GM12878 (cell line): ENCODE measurements at regions not wholly inside any gene's neighbourhood (a gene's known extent, or its start where the extent isn't known, plus 50 kb on each side); places are given as distances from the start of the nearest gene placed in this dataset.
A peak's percentile ranks its signal among the peaks of the same experiment; 100 is the strongest.

Experiments
- ASH2L ChIP-seq: fragments of 300-600, 200-600 bp; sonication (generic); IDR thresholded peaks from 2 replicates; pipeline ENCODE4 v1.6.1; 2017; ENCODE audit warnings: low read depth, mild to moderate bottlenecking, borderline replicate concordance
- BHLHE40 ChIP-seq, 2 experiments: fragments of 450-650 bp in 1 of 2; IDR thresholded peaks; 2 replicates each; pipeline ENCODE4 v1.6.1; 2011 to 2017; ENCODE audit warnings: low read depth in 2 of 2, borderline replicate concordance in 1 of 2, improper control_type of control experiment in 1 of 2, low read length in 1 of 2, mild to moderate bottlenecking in 1 of 2
- CBFB ChIP-seq: IDR thresholded peaks from 2 replicates; pipeline ENCODE4 v1.6.1; 2016; ENCODE audit warnings: antibody characterized with exemption, low read depth
- CTCF ChIP-seq, 3 experiments: IDR thresholded peaks in 2 of 3; conservative IDR thresholded peaks in 1 of 3; 2 replicates each; pipeline ENCODE4 v1.5.1; 2011; ENCODE audit warnings: low read depth in 3 of 3, low read length in 3 of 3, mild to moderate bottlenecking in 3 of 3, control low read depth in 2 of 3, moderate library complexity in 2 of 3, inconsistent platforms in 1 of 3, mixed read lengths in 1 of 3; ENCODE audit not compliant: control insufficient read depth in 2 of 3, insufficient read depth in 1 of 3; ENCODE audit errors: extremely low read depth in 1 of 3
- DPF2 ChIP-seq: fragments of 450-650 bp; IDR thresholded peaks from 2 replicates; pipeline ENCODE4 v1.6.1; 2017; ENCODE audit warnings: mild to moderate bottlenecking
- EGR1 ChIP-seq, 2 experiments: IDR thresholded peaks; 1 replicate in 1 of 2; 2 replicates in 1 of 2; pipeline ENCODE4 v1.6.1; 2011 to 2012; ENCODE audit warnings: low read depth in 2 of 2, low read length in 2 of 2, borderline replicate concordance in 1 of 2, mild to moderate bottlenecking in 1 of 2, moderate library complexity in 1 of 2
- ELK1 ChIP-seq: IDR thresholded peaks from 2 replicates; pipeline ENCODE4 v1.6.1; 2012; ENCODE audit warnings: low read depth, low read length, improper control_type of control experiment
- HDAC2 ChIP-seq: fragments of 200-600 bp; sonication (generic); IDR thresholded peaks from 2 replicates; pipeline ENCODE4 v1.6.1; 2017
- IKZF2 ChIP-seq, 2 experiments: fragments of 450-650 bp; IDR thresholded peaks; 2 replicates each; pipeline ENCODE4 v1.6.1; 2017; ENCODE audit warnings: mild to moderate bottlenecking in 2 of 2, moderate library complexity in 2 of 2
- MEF2A ChIP-seq: IDR thresholded peaks from 2 replicates; pipeline ENCODE4 v1.6.1; 2011; ENCODE audit warnings: low read depth, mild to moderate bottlenecking, low read length, moderate library complexity; ENCODE audit not compliant: insufficient read depth
- NKRF ChIP-seq: fragments of 450-650 bp; conservative IDR thresholded peaks from 2 replicates; pipeline ENCODE4 v1.6.1; 2017; ENCODE audit warnings: mild to moderate bottlenecking, moderate library complexity
- RAD21 ChIP-seq: IDR thresholded peaks from 2 replicates; pipeline ENCODE4 v1.6.1; 2011; ENCODE audit warnings: mild to moderate bottlenecking, low read depth, low read length, moderate library complexity; ENCODE audit not compliant: insufficient read depth
- RFX5 ChIP-seq: IDR thresholded peaks from 2 replicates; pipeline ENCODE4 v1.6.1; 2011; ENCODE audit warnings: low read depth, low read length, improper control_type of control experiment
- SIN3A ChIP-seq: IDR thresholded peaks from 2 replicates; pipeline ENCODE4 v1.6.1; 2012; ENCODE audit warnings: low read depth, low read length, improper control_type of control experiment
- SREBF1 ChIP-seq: IDR thresholded peaks from 2 replicates; pipeline ENCODE4 v1.6.1; 2012; ENCODE audit warnings: mild to moderate bottlenecking, low read length
- TBL1XR1 ChIP-seq: IDR thresholded peaks from 2 replicates; pipeline ENCODE4 v1.6.1; 2012; ENCODE audit warnings: low read depth, low read length, improper control_type of control experiment
- YBX1 ChIP-seq: fragments of 450-650 bp; IDR thresholded peaks from 2 replicates; pipeline ENCODE4 v1.6.1; 2016; ENCODE audit warnings: antibody characterized with exemption
- ZNF217 ChIP-seq: fragments of 450-650 bp; IDR thresholded peaks from 2 replicates; pipeline ENCODE4 v1.6.1; 2017; ENCODE audit warnings: antibody characterized with exemption, mild to moderate bottlenecking
- ZNF274 ChIP-seq: IDR thresholded peaks from one replicate; pipeline ENCODE4 v1.8.0; 2011; ENCODE audit not compliant: insufficient read length, insufficient read depth
- TF ChIP-seq, protein P1 (sequence below): IDR thresholded peaks from 2 replicates; pipeline ENCODE4 v1.6.1; 2011; ENCODE audit warnings: borderline replicate concordance, low read depth, mild to moderate bottlenecking, moderate library complexity, low read length; ENCODE audit not compliant: insufficient read depth, poor library complexity, severe bottlenecking
- TF ChIP-seq, protein P2 (sequence below): fragments of 450-650 bp; formaldehyde crosslinking; IDR thresholded peaks from 2 replicates; pipeline ENCODE4 v1.4.0; 2022; ENCODE audit warnings: mild to moderate bottlenecking, moderate library complexity

- 0 out of 2 replicates have a peak, but pooled peaks have one; percentile 11 for TF ChIP-seq MEF2A
- TF ChIP-seq BHLHE40 (IDR thresholded peaks at IDR 0.05; ENCODE audit: borderline replicate concordance in 1 of 2, low read depth in 2 of 2, low read length in 1 of 2): peak in 1 of 2 experiments; percentile 31; a peak in 1 of 4 replicates
- TF ChIP-seq CBFB: no peak
- no peak for TF ChIP-seq ASH2L
- TF ChIP-seq RFX5: no peak
- TF ChIP-seq ZNF274: no peak
- no peak for TF ChIP-seq IKZF2 (IDR thresholded peaks at IDR 0.05)
- TF ChIP-seq SIN3A: no peak
- TF ChIP-seq, protein P1, sequence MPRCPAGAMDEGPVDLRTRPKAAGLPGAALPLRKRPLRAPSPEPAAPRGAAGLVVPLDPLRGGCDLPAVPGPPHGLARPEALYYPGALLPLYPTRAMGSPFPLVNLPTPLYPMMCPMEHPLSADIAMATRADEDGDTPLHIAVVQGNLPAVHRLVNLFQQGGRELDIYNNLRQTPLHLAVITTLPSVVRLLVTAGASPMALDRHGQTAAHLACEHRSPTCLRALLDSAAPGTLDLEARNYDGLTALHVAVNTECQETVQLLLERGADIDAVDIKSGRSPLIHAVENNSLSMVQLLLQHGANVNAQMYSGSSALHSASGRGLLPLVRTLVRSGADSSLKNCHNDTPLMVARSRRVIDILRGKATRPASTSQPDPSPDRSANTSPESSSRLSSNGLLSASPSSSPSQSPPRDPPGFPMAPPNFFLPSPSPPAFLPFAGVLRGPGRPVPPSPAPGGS: no peak
- TF ChIP-seq ZNF217: no peak
- no peak for TF ChIP-seq EGR1 (IDR thresholded peaks at IDR 0.05; ENCODE audit: borderline replicate concordance in 1 of 2, low read depth in 2 of 2, low read length in 2 of 2)
- TF ChIP-seq CTCF (IDR thresholded peaks at IDR 0.05 in 2 of 3, conservative IDR thresholded peaks at IDR 0.05 in 1 of 3; ENCODE audit: control insufficient read depth in 2 of 3, extremely low read depth in 1 of 3, insufficient read depth in 1 of 3, low read depth in 3 of 3, low read length in 3 of 3): peak; percentile 65 to 85 (median 68)
- no peak for TF ChIP-seq HDAC2
- TF ChIP-seq SREBF1: no peak
- peak; percentile 67 for TF ChIP-seq RAD21
- no peak for TF ChIP-seq ELK1
- TF ChIP-seq YBX1: no peak
- TF ChIP-seq DPF2: no peak
- no peak for TF ChIP-seq NKRF
- TF ChIP-seq, protein P2, sequence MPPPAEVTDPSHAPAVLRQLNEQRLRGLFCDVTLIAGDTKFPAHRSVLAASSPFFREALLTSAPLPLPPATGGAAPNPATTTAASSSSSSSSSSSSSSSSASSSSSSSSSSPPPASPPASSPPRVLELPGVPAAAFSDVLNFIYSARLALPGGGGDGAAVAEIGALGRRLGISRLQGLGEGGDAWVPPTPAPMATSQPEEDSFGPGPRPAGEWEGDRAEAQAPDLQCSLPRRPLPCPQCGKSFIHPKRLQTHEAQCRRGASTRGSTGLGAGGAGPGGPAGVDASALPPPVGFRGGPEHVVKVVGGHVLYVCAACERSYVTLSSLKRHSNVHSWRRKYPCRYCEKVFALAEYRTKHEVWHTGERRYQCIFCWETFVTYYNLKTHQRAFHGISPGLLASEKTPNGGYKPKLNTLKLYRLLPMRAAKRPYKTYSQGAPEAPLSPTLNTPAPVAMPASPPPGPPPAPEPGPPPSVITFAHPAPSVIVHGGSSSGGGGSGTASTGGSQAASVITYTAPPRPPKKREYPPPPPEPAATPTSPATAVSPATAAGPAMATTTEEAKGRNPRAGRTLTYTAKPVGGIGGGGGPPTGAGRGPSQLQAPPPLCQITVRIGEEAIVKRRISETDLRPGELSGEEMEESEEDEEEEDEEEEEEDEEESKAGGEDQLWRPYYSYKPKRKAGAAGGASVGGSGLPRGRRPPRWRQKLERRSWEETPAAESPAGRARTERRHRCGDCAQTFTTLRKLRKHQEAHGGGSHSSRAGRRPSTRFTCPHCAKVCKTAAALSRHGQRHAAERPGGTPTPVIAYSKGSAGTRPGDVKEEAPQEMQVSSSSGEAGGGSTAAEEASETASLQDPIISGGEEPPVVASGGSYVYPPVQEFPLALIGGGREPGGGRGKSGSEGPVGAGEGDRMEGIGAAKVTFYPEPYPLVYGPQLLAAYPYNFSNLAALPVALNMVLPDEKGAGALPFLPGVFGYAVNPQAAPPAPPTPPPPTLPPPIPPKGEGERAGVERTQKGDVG: no peak
- no peak for TF ChIP-seq TBL1XR1
Observed at GRCh38 chr12:14185427-14186192, 179.9 kb upstream of the ATF7IP start (continued).
